Lung (tissue), 11 donors: ENCODE measurements at regions not wholly inside any gene's neighbourhood (a gene's known extent, or its start where the extent isn't known, plus 50 kb on each side); places are given as distances from the start of the nearest gene placed in this dataset.

Experiments used
- ATAC-seq: fragments of 200-7000 bp; cut with Tn5 transposase; one replicate; pipeline ENCODE4 v1.9.1; 2020; ENCODE audit warnings: moderate number of reproducible peaks; ENCODE audit not compliant: insufficient read depth, low FRiP score
- DNase-seq, 3 donors: peaks; one replicate each; pipeline ENCODE4 v3.0.0-alpha.2; 2013 to 2017
- H3K27ac ChIP-seq, 2 donors: one replicate each; pipeline ENCODE4 v1.5.1; 2013; ENCODE audit warnings: mild to moderate bottlenecking in 2 of 2, moderate library complexity in 2 of 2, control low read depth in 1 of 2, inconsistent platforms in 1 of 2, low read depth in 1 of 2, low read length in 1 of 2
- H3K27me3 ChIP-seq, 3 donors: one replicate each; pipeline ENCODE4 v1.5.1; 2013; ENCODE audit warnings: low read length in 2 of 3; ENCODE audit not compliant: control insufficient read depth in 3 of 3, insufficient read depth in 3 of 3
- H3K36me3 ChIP-seq, 4 donors: one replicate each; pipeline ENCODE4 v1.5.1; 2013; ENCODE audit warnings: low read length in 4 of 4, mild to moderate bottlenecking in 1 of 4, moderate library complexity in 1 of 4; ENCODE audit not compliant: control insufficient read depth in 4 of 4, insufficient read depth in 4 of 4
- H3K4me1 ChIP-seq, 5 donors: one replicate each; pipeline ENCODE4 v1.5.1; 2013; ENCODE audit warnings: low read length in 5 of 5, mild to moderate bottlenecking in 2 of 5, moderate library complexity in 1 of 5; ENCODE audit not compliant: control insufficient read depth in 5 of 5, insufficient read depth in 5 of 5
- H3K4me3 ChIP-seq: one replicate; pipeline ENCODE4 v1.5.1; 2013; ENCODE audit warnings: mild to moderate bottlenecking, control low read depth, moderate library complexity
- H3K9ac ChIP-seq, 2 donors: one replicate each; pipeline ENCODE4 v1.5.1; 2013; ENCODE audit warnings: low read length in 2 of 2, control low read depth in 1 of 2; ENCODE audit not compliant: insufficient read depth in 1 of 2
- H3K9me3 ChIP-seq, 4 donors: one replicate each; pipeline ENCODE4 v1.5.1; 2013; ENCODE audit warnings: low read length in 3 of 4, mild to moderate bottlenecking in 1 of 4, moderate library complexity in 1 of 4; ENCODE audit not compliant: control insufficient read depth in 4 of 4, insufficient read depth in 3 of 4
- CTCF ChIP-seq: IDR thresholded peaks from 2 replicates; pipeline ENCODE4 v1.5.1; 2012; ENCODE audit warnings: mild to moderate bottlenecking; ENCODE audit errors: control extremely low read depth, extremely low read depth
- WGBS, 2 donors: extraction: QIAGEN DNeasy Blood & Tissue Kit; methylation state at CpG; one replicate each; pipeline ENCODE4 v1.1.7; 2013; 5-methylcytosine and 5-hydroxymethylcytosine counted together
- donor health status: control.
- donor health status: control.
- donor health status: Bipolar disorder and iron deficiency.
- donor health status: healthy.
- donor health status: DM: yes; HTN: yes; CAD: no.

GRCh38 chr20:39489986-39490560 lies 527.9 kb downstream of the DHX35 start:
- no peak for TF ChIP-seq CTCF
- Histone ChIP-seq H3K4me1 (no peaks in the 10 kb centered on the region), H3K36me3 (no peaks in the 10 kb centered on the region), H3K27me3 (no peaks in the 10 kb centered on the region), H3K9me3 (no peaks in the 10 kb centered on the region), H3K9ac (no peak overlapping the region), H3K27ac (no peak overlapping the region), H3K4me3 (no peak overlapping the region)
- ATAC-seq (no peak), DNase-seq (peak in 1 of 3 donors; percentile 1)
- 83 to 93% methylated on average over 2 of the region's 2 CpGs for WGBS, 2 donors

- Histone ChIP-seq H3K9me3 (no peaks in the 10 kb centered on the region), H3K27me3 (no peaks in the 10 kb centered on the region), H3K4me3 (no peak overlapping the region), H3K9ac (no peak overlapping the region), H3K27ac (no peak overlapping the region), H3K4me1 (no peaks in the 10 kb centered on the region), H3K36me3 (no peaks in the 10 kb centered on the region)
- ATAC-seq (no peak), DNase-seq (no peak)
- no peak for TF ChIP-seq CTCF
- 75 to 80% methylated on average over 2 of the region's 2 CpGs for WGBS, 2 donors
Measured at GRCh38 chr20:39480276-39481043, 518.3 kb downstream of the DHX35 start.

- 96% methylated on average over 4 of the region's 4 CpGs for WGBS, 2 donors
- no peak overlapping the region for H3K4me3 ChIP-seq
- no peak overlapping the region for H3K9ac ChIP-seq
- no peaks in the 10 kb centered on the region for H3K4me1 ChIP-seq
- peaks cover 0 to 3% (median 0%) of the 10 kb centered on the region in 4 donors for H3K9me3 ChIP-seq
- H3K27ac ChIP-seq: no peak overlapping the region
- no peak for TF ChIP-seq CTCF
- ATAC-seq (no peak), DNase-seq (no peak)
- H3K27me3 ChIP-seq: no peaks in the 10 kb centered on the region
- H3K36me3 ChIP-seq: no peaks in the 10 kb centered on the region
Measured at GRCh38 chr20:39479196-39479810, 517.2 kb downstream of the DHX35 start.
